ENCODE measurements at regions not wholly inside any gene's neighbourhood (a gene's known extent, or its start where the extent isn't known, plus 50 kb on each side); places are given as distances from the start of the nearest gene placed in this dataset.

DNA sequence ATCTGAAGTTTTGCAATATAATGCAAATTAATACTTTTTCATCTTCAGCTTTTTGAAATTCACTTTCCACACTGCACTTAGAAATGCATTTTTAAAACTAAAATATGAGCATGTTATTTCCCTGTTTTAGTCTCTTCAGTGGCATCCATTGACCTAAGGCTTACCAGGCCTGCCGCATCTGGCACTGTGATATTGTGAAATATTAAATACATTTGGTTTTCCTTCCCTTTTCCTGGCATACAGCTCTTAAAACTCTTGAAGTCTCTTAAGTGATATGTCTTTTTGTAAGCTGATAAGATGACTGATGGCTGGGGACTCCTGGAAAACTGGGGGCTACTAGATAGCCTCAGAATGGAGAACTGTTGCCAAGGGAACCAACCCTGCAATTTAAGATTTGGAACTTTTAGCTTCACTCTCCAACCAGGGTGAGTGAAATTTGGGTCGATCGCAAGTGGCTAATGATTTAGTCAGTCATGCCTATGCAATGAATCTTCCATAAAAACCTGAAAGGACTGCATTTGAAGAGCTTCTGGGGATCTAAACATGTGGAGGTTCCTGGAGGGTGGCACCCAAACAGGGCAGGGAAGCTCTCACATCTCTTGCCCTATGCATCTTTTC is 75.5 kb upstream of the PDC start:
- TF ChIP-seq CTCF (IDR thresholded peaks at IDR 0.05) (no peak), EP300 (IDR thresholded peaks at IDR 0.05) (no peak)
